GM12878 (cell line): ENCODE measurements at regions not wholly inside any gene's neighbourhood (a gene's known extent, or its start where the extent isn't known, plus 50 kb on each side); places are given as distances from the start of the nearest gene placed in this dataset.

ENCODE experiments used
- BACH1 ChIP-seq: fragments of 450-650 bp; IDR thresholded peaks from 2 replicates; pipeline ENCODE4 v1.6.1; 2017; ENCODE audit warnings: mild to moderate bottlenecking, borderline replicate concordance
- BCL11A ChIP-seq: IDR thresholded peaks from 2 replicates; pipeline ENCODE4 v1.6.1; 2011; ENCODE audit warnings: low read depth, low read length
- BRCA1 ChIP-seq: IDR thresholded peaks from 2 replicates; pipeline ENCODE4 v1.6.1; 2011; ENCODE audit warnings: low read depth, low read length, improper control_type of control experiment
- CREM ChIP-seq: IDR thresholded peaks from 2 replicates; pipeline ENCODE4 v1.6.1; 2014; ENCODE audit warnings: antibody characterized with exemption, low read depth
- CUX1 ChIP-seq: IDR thresholded peaks from 2 replicates; pipeline ENCODE4 v1.6.1; 2012; ENCODE audit warnings: improper control_type of control experiment, low read depth, low read length; ENCODE audit not compliant: insufficient replicate concordance
- ELK1 ChIP-seq: IDR thresholded peaks from 2 replicates; pipeline ENCODE4 v1.6.1; 2012; ENCODE audit warnings: low read depth, low read length, improper control_type of control experiment
- EZH2 ChIP-seq: IDR thresholded peaks from 2 replicates; pipeline ENCODE4 v1.6.1; 2012; ENCODE audit warnings: low read depth, mild to moderate bottlenecking, control low read depth, inconsistent platforms, low read length, borderline replicate concordance; ENCODE audit not compliant: control insufficient read depth
- HSF1 ChIP-seq: fragments of 150-350 bp; IDR thresholded peaks from 2 replicates; pipeline ENCODE4 v1.6.1; 2014; ENCODE audit warnings: mild to moderate bottlenecking, low read depth, low read length
- IRF4 ChIP-seq: IDR thresholded peaks from 2 replicates; pipeline ENCODE4 v1.6.1; 2011; ENCODE audit warnings: low read depth, low read length
- MAX ChIP-seq: IDR thresholded peaks from 2 replicates; pipeline ENCODE4 v1.6.1; 2012; ENCODE audit warnings: low read depth, low read length, improper control_type of control experiment
- MEF2A ChIP-seq: IDR thresholded peaks from 2 replicates; pipeline ENCODE4 v1.6.1; 2011; ENCODE audit warnings: low read depth, mild to moderate bottlenecking, low read length, moderate library complexity; ENCODE audit not compliant: insufficient read depth
- NFIC ChIP-seq: IDR thresholded peaks from 2 replicates; pipeline ENCODE4 v1.6.1; 2012; ENCODE audit warnings: low read depth, mild to moderate bottlenecking, inconsistent platforms, low read length, moderate library complexity
- NR2F1 ChIP-seq: fragments of 450-650 bp; conservative IDR thresholded peaks from 2 replicates; pipeline ENCODE4 v1.6.1; 2017; ENCODE audit warnings: mild to moderate bottlenecking
- PAX8 ChIP-seq: fragments of 450-650 bp; IDR thresholded peaks from 2 replicates; pipeline ENCODE4 v1.6.1; 2017; ENCODE audit warnings: mild to moderate bottlenecking, moderate library complexity
- PML ChIP-seq: IDR thresholded peaks from 2 replicates; pipeline ENCODE4 v1.6.1; 2012; ENCODE audit warnings: low read length, inconsistent platforms
- POLR2AphosphoS2 ChIP-seq: IDR thresholded peaks from 2 replicates; pipeline ENCODE4 v1.6.1; 2011; ENCODE audit warnings: low read depth, mild to moderate bottlenecking, low read length, improper control_type of control experiment, moderate library complexity
- POLR2AphosphoS5 ChIP-seq: IDR thresholded peaks from 2 replicates; pipeline ENCODE4 v1.6.1; 2011; ENCODE audit warnings: mild to moderate bottlenecking, low read length, inconsistent platforms
- RCOR1 ChIP-seq: conservative IDR thresholded peaks from 2 replicates; pipeline ENCODE4 v1.6.1; 2012; ENCODE audit warnings: low read depth, low read length, improper control_type of control experiment
- RELB ChIP-seq: fragments of 450-650 bp; IDR thresholded peaks from 2 replicates; pipeline ENCODE4 v1.6.1; 2017; ENCODE audit warnings: low read depth, mild to moderate bottlenecking, moderate library complexity
- SIX5 ChIP-seq: IDR thresholded peaks from 2 replicates; pipeline ENCODE4 v1.6.1; 2011; ENCODE audit warnings: mild to moderate bottlenecking, low read depth, low read length, moderate library complexity; ENCODE audit not compliant: severe bottlenecking
- SMAD5 ChIP-seq: IDR thresholded peaks from 2 replicates; pipeline ENCODE4 v1.6.1; 2016; ENCODE audit warnings: antibody characterized with exemption, low read depth
- SREBF2 ChIP-seq: IDR thresholded peaks from 2 replicates; pipeline ENCODE4 v1.6.1; 2012; ENCODE audit warnings: mild to moderate bottlenecking, low read length
- ZNF217 ChIP-seq: fragments of 450-650 bp; IDR thresholded peaks from 2 replicates; pipeline ENCODE4 v1.6.1; 2017; ENCODE audit warnings: antibody characterized with exemption, mild to moderate bottlenecking
- ZZZ3 ChIP-seq: IDR thresholded peaks from 2 replicates; pipeline ENCODE4 v1.6.1; 2011; ENCODE audit warnings: low read depth; ENCODE audit not compliant: control insufficient read depth, insufficient read length

GRCh38 chr15:96042734-96043224 is 287.7 kb upstream of the NR2F2 start (continued):
- TF ChIP-seq SREBF2 (no peak), ZNF217 (peak; percentile 66), PML (no peak), POLR2AphosphoS5 (0 out of 2 replicates have a peak, but pooled peaks have one; percentile 15), BCL11A (peak; percentile 66), BRCA1 (no peak), RELB (peak; percentile 95), BACH1 (0 out of 2 replicates have a peak, but pooled peaks have one; percentile 64), NFIC (peak; percentile 94), CUX1 (no peak), IRF4 (peak; percentile 92), NR2F1 (peak; percentile 37), ZZZ3 (no peak), MAX (no peak), ELK1 (no peak), EZH2 (no peak), SIX5 (no peak), SMAD5 (no peak), CREM (peak; percentile 68), PAX8 (no peak), MEF2A (0 out of 2 replicates have a peak, but pooled peaks have one; percentile 44), POLR2AphosphoS2 (no peak), HSF1 (no peak), RCOR1 (no peak)
